Cardiac fibroblast (primary cell): ENCODE measurements at regions not wholly inside any gene's neighbourhood (a gene's known extent, or its start where the extent isn't known, plus 50 kb on each side); places are given as distances from the start of the nearest gene placed in this dataset.

Source experiments
- DNase-seq, 2 donors: peaks; one replicate each; pipeline versions ENCODE4 v3.0.0 to v3.0.0-alpha.2; 2010; ENCODE audit warnings: low read depth in 2 of 2
- H3K4me3 ChIP-seq, 2 donors: replicated peaks in 1 of 2; 1 replicate in 1 of 2; 2 replicates in 1 of 2; pipeline ENCODE4 v1.5.1; 2011; ENCODE audit warnings: low read depth in 2 of 2, low read length in 2 of 2, mild to moderate bottlenecking in 2 of 2, moderate library complexity in 1 of 2
- TF ChIP-seq, protein P1 (sequence below): IDR thresholded peaks from one replicate; pipeline ENCODE4 v1.5.1; 2011; ENCODE audit warnings: low read depth, mild to moderate bottlenecking, low read length, inconsistent platforms

DNA sequence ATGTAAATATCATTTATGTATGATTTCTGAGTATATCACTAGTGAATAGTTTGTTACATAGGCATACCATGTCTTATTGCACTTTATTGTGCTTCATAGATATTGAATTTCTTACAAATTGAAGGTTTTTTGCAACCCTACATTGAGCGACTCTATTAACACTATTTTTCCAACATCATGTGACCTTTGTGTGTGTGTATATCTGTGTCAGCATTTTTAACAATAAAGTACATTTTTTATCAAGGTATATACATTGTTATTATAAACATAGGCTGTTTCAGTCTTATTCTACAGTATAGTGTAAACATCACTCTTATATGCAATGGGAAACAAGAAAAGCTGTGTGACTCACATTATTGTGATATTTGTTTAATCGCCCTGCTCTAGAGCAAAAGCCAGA is 1944.9 kb downstream of the TP53TG3F start:
- no peak overlapping the region for H3K4me3 ChIP-seq
- no peak for DNase-seq
- TF ChIP-seq, protein P1, sequence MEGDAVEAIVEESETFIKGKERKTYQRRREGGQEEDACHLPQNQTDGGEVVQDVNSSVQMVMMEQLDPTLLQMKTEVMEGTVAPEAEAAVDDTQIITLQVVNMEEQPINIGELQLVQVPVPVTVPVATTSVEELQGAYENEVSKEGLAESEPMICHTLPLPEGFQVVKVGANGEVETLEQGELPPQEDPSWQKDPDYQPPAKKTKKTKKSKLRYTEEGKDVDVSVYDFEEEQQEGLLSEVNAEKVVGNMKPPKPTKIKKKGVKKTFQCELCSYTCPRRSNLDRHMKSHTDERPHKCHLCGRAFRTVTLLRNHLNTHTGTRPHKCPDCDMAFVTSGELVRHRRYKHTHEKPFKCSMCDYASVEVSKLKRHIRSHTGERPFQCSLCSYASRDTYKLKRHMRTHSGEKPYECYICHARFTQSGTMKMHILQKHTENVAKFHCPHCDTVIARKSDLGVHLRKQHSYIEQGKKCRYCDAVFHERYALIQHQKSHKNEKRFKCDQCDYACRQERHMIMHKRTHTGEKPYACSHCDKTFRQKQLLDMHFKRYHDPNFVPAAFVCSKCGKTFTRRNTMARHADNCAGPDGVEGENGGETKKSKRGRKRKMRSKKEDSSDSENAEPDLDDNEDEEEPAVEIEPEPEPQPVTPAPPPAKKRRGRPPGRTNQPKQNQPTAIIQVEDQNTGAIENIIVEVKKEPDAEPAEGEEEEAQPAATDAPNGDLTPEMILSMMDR = no peak

- TF ChIP-seq, protein P1 = no peak
- no peak for DNase-seq
- H3K4me3 ChIP-seq = no peak overlapping the region
Measured at GRCh38 chr16:35405526-35405925, 1946.1 kb downstream of the TP53TG3F start.

GRCh38 chr16:35409503-35409902 is 1950.1 kb downstream of the TP53TG3F start:
- H3K4me3 ChIP-seq = no peak overlapping the region
- TF ChIP-seq, protein P1 = no peak
- peak in 1 of 2 donors; percentile 2 for DNase-seq

DNA sequence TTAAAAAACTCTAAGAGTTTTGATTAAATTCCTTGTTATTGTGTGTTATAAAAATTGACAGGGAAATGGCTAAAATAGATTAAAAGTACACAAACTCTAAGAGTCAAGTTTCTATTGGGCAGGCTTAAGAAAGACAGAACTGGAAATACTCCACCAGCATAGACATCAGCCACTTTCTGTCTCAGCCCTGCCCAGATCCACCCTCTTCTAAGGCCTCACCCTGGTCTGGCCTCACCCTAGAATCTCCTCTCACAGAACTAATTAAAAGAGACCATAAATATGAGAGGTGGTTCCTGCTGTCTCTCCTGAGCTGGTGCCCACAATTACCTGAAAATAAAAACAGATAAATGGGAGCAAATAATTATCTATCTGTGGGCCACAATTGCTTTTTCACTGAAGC is 1951.0 kb downstream of the TP53TG3F start:
- DNase-seq = no peak
- H3K4me3 ChIP-seq = no peak overlapping the region
- TF ChIP-seq, protein P1 = no peak

GRCh38 chr16:35411156-35411555 is 1951.7 kb downstream of the TP53TG3F start:
- DNase-seq = no peak
- no peak overlapping the region for H3K4me3 ChIP-seq
- TF ChIP-seq, protein P1 = no peak

GRCh38 chr16:35414139-35414538 is 1954.7 kb downstream of the TP53TG3F start:
- no peak overlapping the region for H3K4me3 ChIP-seq
- TF ChIP-seq, protein P1 = no peak
- no peak for DNase-seq

GRCh38 chr16:35414563-35414962 is 1955.2 kb downstream of the TP53TG3F start:
- DNase-seq = no peak
- TF ChIP-seq, protein P1 = no peak
- H3K4me3 ChIP-seq = no peak overlapping the region
